Mesenchymal stem cell (in vitro differentiated cells and primary cell): ENCODE measurements at regions not wholly inside any gene's neighbourhood (a gene's known extent, or its start where the extent isn't known, plus 50 kb on each side); places are given as distances from the start of the nearest gene placed in this dataset.

ENCODE experiments used
- DNase-seq: peaks from one replicate; pipeline ENCODE4 v3.0.0-alpha.2; 2013
- H2AFZ ChIP-seq: one replicate; pipeline ENCODE4 v1.6.1; 2013; ENCODE audit warnings: low read depth, mild to moderate bottlenecking, control low read depth, inconsistent platforms, low read length, moderate library complexity
- H2AK5ac ChIP-seq: 2 replicates; pipeline ENCODE4 v1.6.1; 2013; ENCODE audit warnings: low read length, moderate library complexity, mild to moderate bottlenecking, inconsistent platforms; ENCODE audit not compliant: severe bottlenecking
- H2BK120ac ChIP-seq: one replicate; pipeline ENCODE4 v1.6.1; 2013; ENCODE audit warnings: low read depth, mild to moderate bottlenecking, inconsistent platforms, low read length, moderate library complexity
- H2BK12ac ChIP-seq, 2 experiments: one replicate each; pipeline ENCODE4 v1.6.1; 2013; ENCODE audit warnings: inconsistent platforms in 2 of 2, low read length in 2 of 2, mild to moderate bottlenecking in 2 of 2, moderate library complexity in 2 of 2, control low read depth in 1 of 2
- H2BK15ac ChIP-seq: one replicate; pipeline ENCODE4 v1.6.1; 2013; ENCODE audit warnings: mild to moderate bottlenecking, low read depth, inconsistent platforms; ENCODE audit not compliant: poor library complexity, severe bottlenecking
- H2BK5ac ChIP-seq: 2 replicates; pipeline ENCODE4 v1.6.1; 2013; ENCODE audit warnings: low read depth, mild to moderate bottlenecking, low read length, control low read depth, inconsistent platforms; ENCODE audit not compliant: poor library complexity, severe bottlenecking
- H3K14ac ChIP-seq, 2 experiments: one replicate each; pipeline ENCODE4 v1.6.1; 2013; ENCODE audit warnings: inconsistent platforms in 2 of 2, low read length in 2 of 2, control low read depth in 1 of 2, mild to moderate bottlenecking in 1 of 2, moderate library complexity in 1 of 2
- H3K18ac ChIP-seq, 2 experiments: one replicate each; pipeline ENCODE4 v1.6.1; 2013; ENCODE audit warnings: inconsistent platforms in 2 of 2, low read length in 2 of 2, control low read depth in 1 of 2, low read depth in 1 of 2, mild to moderate bottlenecking in 1 of 2
- H3K23ac ChIP-seq, 2 experiments: one replicate each; pipeline ENCODE4 v1.6.1; 2013; ENCODE audit warnings: inconsistent platforms in 2 of 2, low read length in 2 of 2, mild to moderate bottlenecking in 2 of 2, moderate library complexity in 2 of 2, control low read depth in 1 of 2
- H3K27ac ChIP-seq: 2 replicates; pipeline ENCODE4 v1.5.1; 2013; ENCODE audit warnings: mild to moderate bottlenecking, moderate library complexity, low read length, control low read depth, inconsistent platforms; ENCODE audit not compliant: poor library complexity, severe bottlenecking
- H3K27me3 ChIP-seq, 2 experiments: 2 replicates each; pipeline versions ENCODE4 v1.6.1 to v1.7.0; 2013; ENCODE audit warnings: low read length in 2 of 2, mild to moderate bottlenecking in 2 of 2, moderate library complexity in 2 of 2, control low read depth in 1 of 2, inconsistent platforms in 1 of 2; ENCODE audit not compliant: control insufficient read depth in 1 of 2, insufficient read depth in 1 of 2
- H3K36me3 ChIP-seq, 2 experiments: 2 replicates each; pipeline versions ENCODE4 v1.6.1 to v1.7.0; 2013; ENCODE audit warnings: low read length in 2 of 2, control low read depth in 1 of 2, inconsistent platforms in 1 of 2, low read depth in 1 of 2, mild to moderate bottlenecking in 1 of 2; ENCODE audit not compliant: insufficient read depth in 2 of 2, control insufficient read depth in 1 of 2
- H3K4ac ChIP-seq, 2 experiments: one replicate each; pipeline ENCODE4 v1.6.1; 2013; ENCODE audit warnings: inconsistent platforms in 2 of 2, low read length in 2 of 2, mild to moderate bottlenecking in 2 of 2, moderate library complexity in 2 of 2, control low read depth in 1 of 2, low read depth in 1 of 2
- H3K4me1 ChIP-seq: 2 replicates; pipeline ENCODE4 v1.6.1; 2013; ENCODE audit warnings: low read depth, low read length, control low read depth; ENCODE audit not compliant: control insufficient read depth, insufficient read depth
- H3K4me2 ChIP-seq: 2 replicates; pipeline ENCODE4 v1.6.1; 2013; ENCODE audit warnings: low read length, mild to moderate bottlenecking, inconsistent platforms; ENCODE audit not compliant: poor library complexity, severe bottlenecking
- H3K4me3 ChIP-seq, 2 experiments: 2 replicates each; pipeline versions ENCODE4 v1.5.1 to v1.7.0; 2013; ENCODE audit warnings: low read length in 2 of 2, mild to moderate bottlenecking in 2 of 2, control low read depth in 1 of 2, low read depth in 1 of 2; ENCODE audit not compliant: insufficient read depth in 1 of 2
- H3K79me1 ChIP-seq: replicated peaks from 2 replicates; pipeline ENCODE4 v1.6.1; 2013; ENCODE audit warnings: mild to moderate bottlenecking, control low read depth, low read length, inconsistent platforms; ENCODE audit not compliant: poor library complexity, severe bottlenecking
- H3K9ac ChIP-seq: 2 replicates; pipeline ENCODE4 v1.7.0; 2013; ENCODE audit warnings: mild to moderate bottlenecking, low read length, moderate library complexity
- H3K9me3 ChIP-seq: 2 replicates; pipeline ENCODE4 v1.7.0; 2013; ENCODE audit warnings: mild to moderate bottlenecking, low read length; ENCODE audit not compliant: control insufficient read depth
- H4K8ac ChIP-seq: one replicate; pipeline ENCODE4 v1.6.1; 2013; ENCODE audit warnings: inconsistent platforms, mild to moderate bottlenecking, low read length, moderate library complexity
- H4K91ac ChIP-seq: one replicate; pipeline ENCODE4 v1.6.1; 2013; ENCODE audit warnings: mild to moderate bottlenecking, low read length, inconsistent platforms
- WGBS: methylation state at CpG from one replicate; pipeline ENCODE4 v1.1.7; 2013; ENCODE audit warnings: mixed read lengths; 5-methylcytosine and 5-hydroxymethylcytosine counted together

DNA sequence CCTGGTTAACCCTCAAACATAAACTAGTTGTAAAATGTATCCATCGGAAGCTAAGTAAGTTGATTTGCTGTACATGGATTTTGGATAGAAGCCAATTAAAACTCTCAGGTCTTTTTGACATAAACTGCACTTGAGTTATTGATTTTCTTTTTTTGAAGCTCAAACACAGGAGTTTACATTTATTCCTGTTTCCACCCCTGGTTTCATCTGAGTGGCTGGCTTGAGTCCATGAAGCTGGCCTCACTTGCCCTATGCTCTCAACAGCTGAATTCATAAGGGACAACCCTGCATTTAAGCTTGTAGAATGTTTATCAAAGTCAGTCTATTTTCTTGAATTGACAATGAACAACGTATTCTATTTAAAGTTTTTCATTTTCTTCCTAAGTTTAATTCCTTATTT lies 58.1 kb upstream of the PLEKHG1 start:
- H4K91ac ChIP-seq: no peak overlapping the region
- no peak overlapping the region for H4K8ac ChIP-seq
- DNase-seq: no peak
- no peak overlapping the region for H3K4ac ChIP-seq
- H3K27ac ChIP-seq: no peak overlapping the region
- H3K14ac ChIP-seq: no peak overlapping the region
- peaks cover 22 to 24% of the 10 kb centered on the region in 2 experiments for H3K27me3 ChIP-seq
- no peaks in the 10 kb centered on the region for H3K4me1 ChIP-seq
- H3K79me1 ChIP-seq: no peaks in the 10 kb centered on the region
- H3K4me3 ChIP-seq: no peak overlapping the region
- H2AFZ ChIP-seq: no peak overlapping the region
- no peak overlapping the region for H2BK15ac ChIP-seq
- H2BK120ac ChIP-seq: no peak overlapping the region
- no peaks in the 10 kb centered on the region for H3K36me3 ChIP-seq
- H2BK5ac ChIP-seq: no peak overlapping the region
- H3K9me3 ChIP-seq: peaks cover 5% of the 10 kb centered on the region
- H3K9ac ChIP-seq: no peak overlapping the region
- H3K23ac ChIP-seq: no peak overlapping the region
- WGBS: no CpG with 5 or more reads among the region's 2 CpGs
- H3K4me2 ChIP-seq: no peak overlapping the region
- H3K18ac ChIP-seq: no peak overlapping the region
- no peak overlapping the region for H2BK12ac ChIP-seq
- H2AK5ac ChIP-seq: no peak overlapping the region

DNA sequence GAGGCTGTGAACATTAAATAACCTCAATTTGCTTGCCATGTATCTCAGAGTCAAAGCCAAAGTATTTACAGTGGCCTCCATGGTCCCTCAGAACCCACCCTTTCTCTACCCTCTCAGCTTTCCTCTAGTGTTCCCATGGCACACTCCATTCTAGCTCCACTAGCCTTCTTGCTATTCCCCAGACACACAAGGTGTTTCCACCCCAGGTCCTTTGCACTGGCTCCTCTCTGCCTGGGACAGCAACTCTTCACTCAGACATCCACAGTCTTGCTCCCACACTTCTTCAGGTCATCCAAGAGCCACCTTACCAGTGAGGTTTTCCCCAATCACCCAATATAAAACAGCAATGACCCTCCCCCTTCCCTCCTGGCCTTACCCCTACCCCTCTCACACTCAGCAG lies 56.5 kb upstream of the PLEKHG1 start:
- no peaks in the 10 kb centered on the region for H3K79me1 ChIP-seq
- no peak overlapping the region for H3K14ac ChIP-seq
- no peak overlapping the region for H3K23ac ChIP-seq
- no peak overlapping the region for H2BK12ac ChIP-seq
- peaks cover 29 to 32% of the 10 kb centered on the region in 2 experiments for H3K27me3 ChIP-seq
- H4K91ac ChIP-seq: no peak overlapping the region
- H3K4me1 ChIP-seq: no peaks in the 10 kb centered on the region
- H2AFZ ChIP-seq: no peak overlapping the region
- H3K4me2 ChIP-seq: no peak overlapping the region
- H2BK120ac ChIP-seq: no peak overlapping the region
- no peaks in the 10 kb centered on the region for H3K36me3 ChIP-seq
- no peak overlapping the region for H3K4ac ChIP-seq
- no peak overlapping the region for H2BK15ac ChIP-seq
- no peak overlapping the region for H3K27ac ChIP-seq
- H2BK5ac ChIP-seq: no peak overlapping the region
- no peak overlapping the region for H4K8ac ChIP-seq
- no peak overlapping the region for H3K9ac ChIP-seq
- H3K4me3 ChIP-seq: no peak overlapping the region
- no peaks in the 10 kb centered on the region for H3K9me3 ChIP-seq
- no peak overlapping the region for H2AK5ac ChIP-seq
- no peak for DNase-seq
- H3K18ac ChIP-seq: no peak overlapping the region

DNA sequence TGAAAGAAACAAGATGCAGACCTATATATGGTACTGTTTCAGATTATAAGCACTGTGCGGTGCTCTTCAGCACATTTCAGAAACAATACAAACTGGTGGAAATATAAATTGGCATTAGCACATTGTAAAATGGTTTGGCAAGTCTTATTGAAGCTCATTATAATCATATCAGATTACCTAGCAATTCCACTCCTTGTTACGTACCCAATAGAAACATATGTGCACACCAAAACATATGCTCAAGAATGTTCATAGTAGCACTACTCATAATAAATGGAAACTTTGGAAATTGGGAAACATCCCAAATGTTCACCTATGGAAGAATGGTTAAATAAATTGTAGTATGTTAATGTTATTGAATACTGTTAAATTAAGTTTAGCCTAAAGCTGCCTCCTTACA lies 54.9 kb upstream of the PLEKHG1 start:
- no peaks in the 10 kb centered on the region for H3K36me3 ChIP-seq
- no peak for DNase-seq
- H3K4me1 ChIP-seq: peaks cover 2% of the 10 kb centered on the region
- H2AFZ ChIP-seq: no peak overlapping the region
- H3K4me3 ChIP-seq: no peak overlapping the region
- no peak overlapping the region for H3K9ac ChIP-seq
- WGBS: 86% methylated on average over 1 of the region's 2 CpGs
- H2AK5ac ChIP-seq: no peak overlapping the region
- no peak overlapping the region for H3K4ac ChIP-seq
- no peak overlapping the region for H3K4me2 ChIP-seq
- no peak overlapping the region for H3K14ac ChIP-seq
- H3K79me1 ChIP-seq: no peaks in the 10 kb centered on the region
- no peak overlapping the region for H4K8ac ChIP-seq
- H4K91ac ChIP-seq: no peak overlapping the region
- no peak overlapping the region for H2BK120ac ChIP-seq
- no peak overlapping the region for H2BK15ac ChIP-seq
- no peak overlapping the region for H3K27ac ChIP-seq
- H3K9me3 ChIP-seq: no peaks in the 10 kb centered on the region
- H3K18ac ChIP-seq: no peak overlapping the region
- H3K23ac ChIP-seq: no peak overlapping the region
- H3K27me3 ChIP-seq: peaks cover 25 to 29% of the 10 kb centered on the region in 2 experiments
- H2BK5ac ChIP-seq: no peak overlapping the region
- no peak overlapping the region for H2BK12ac ChIP-seq

- Histone ChIP-seq H3K27ac (no peak overlapping the region), H2BK15ac (no peak overlapping the region), H3K23ac (no peak overlapping the region), H2BK12ac (no peak overlapping the region), H3K4me3 (no peak overlapping the region), H3K9ac (no peak overlapping the region), H2BK120ac (no peak overlapping the region), H3K4ac (no peak overlapping the region), H2AK5ac (no peak overlapping the region), H4K8ac (no peak overlapping the region), H3K4me1 (peaks cover 3% of the 10 kb centered on the region), H3K4me2 (no peak overlapping the region), H3K36me3 (no peaks in the 10 kb centered on the region), H3K18ac (no peak overlapping the region), H3K9me3 (no peaks in the 10 kb centered on the region), H4K91ac (no peak overlapping the region), H2BK5ac (no peak overlapping the region), H3K14ac (no peak overlapping the region), H3K79me1 (no peaks in the 10 kb centered on the region), H2AFZ (no peak overlapping the region), H3K27me3 (peaks cover 21 to 26% of the 10 kb centered on the region in 2 experiments)
- no peak for DNase-seq
- 68% methylated on average over 7 of the region's 7 CpGs for WGBS
Measured at GRCh38 chr6:150546457-150546856, 53.2 kb upstream of the PLEKHG1 start.
